GM13976 (cell line): ENCODE measurements at regions not wholly inside any gene's neighbourhood (a gene's known extent, or its start where the extent isn't known, plus 50 kb on each side); places are given as distances from the start of the nearest gene placed in this dataset.

Experiments used
- DNase-seq: peaks from one replicate; pipeline ENCODE4 v3.0.0; 2012; ENCODE audit warnings: low spot score
- in situ Hi-C: fragments of 300-500 bp; cut with MboI; formaldehyde crosslinking; loops from one replicate; pipeline ENCODE4 v1.12.0; 2022; ENCODE audit warnings: low sequenced_read_pairs, mixed read lengths, inconsistent platforms; ENCODE audit not compliant: unreplicated experiment
- TF ChIP-seq, protein P1 (sequence below): IDR thresholded peaks from 2 replicates; pipeline ENCODE4 v1.5.1; 2012; ENCODE audit warnings: borderline replicate concordance, mild to moderate bottlenecking; ENCODE audit not compliant: insufficient read depth; ENCODE audit errors: extremely low read depth, missing control alignments, control extremely low read depth

DNA sequence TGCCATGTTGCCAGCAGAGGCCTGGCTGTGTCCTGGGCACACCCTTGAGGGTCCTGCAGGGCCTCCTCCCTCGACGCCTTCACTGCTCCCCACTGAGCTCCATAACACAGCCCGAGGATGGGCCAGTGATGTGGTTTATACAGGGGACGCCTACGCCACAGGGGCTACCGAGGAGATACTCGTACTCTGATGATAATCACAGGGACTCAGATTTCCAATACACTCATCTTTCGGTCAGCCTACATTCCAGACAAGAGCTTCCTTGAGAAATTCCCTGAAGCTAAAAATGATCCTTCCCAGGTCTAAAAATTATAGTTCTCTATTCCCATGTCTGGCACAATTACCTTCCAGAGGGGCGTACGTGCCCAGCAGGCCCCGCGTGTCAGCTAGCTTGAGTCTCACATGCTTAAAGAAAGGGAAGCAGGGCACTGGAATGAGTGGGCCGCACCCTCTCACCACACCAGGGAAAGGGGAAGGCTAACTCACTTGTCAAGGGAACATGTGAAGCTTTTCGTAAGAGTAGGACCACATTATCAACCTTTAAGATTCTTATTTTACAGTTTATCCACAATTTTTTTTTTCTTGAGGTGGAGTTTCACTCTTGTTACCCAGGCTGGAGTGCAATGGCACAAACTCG lies 159.5 kb upstream of the NDUFV2 start:
- TF ChIP-seq, protein P1, sequence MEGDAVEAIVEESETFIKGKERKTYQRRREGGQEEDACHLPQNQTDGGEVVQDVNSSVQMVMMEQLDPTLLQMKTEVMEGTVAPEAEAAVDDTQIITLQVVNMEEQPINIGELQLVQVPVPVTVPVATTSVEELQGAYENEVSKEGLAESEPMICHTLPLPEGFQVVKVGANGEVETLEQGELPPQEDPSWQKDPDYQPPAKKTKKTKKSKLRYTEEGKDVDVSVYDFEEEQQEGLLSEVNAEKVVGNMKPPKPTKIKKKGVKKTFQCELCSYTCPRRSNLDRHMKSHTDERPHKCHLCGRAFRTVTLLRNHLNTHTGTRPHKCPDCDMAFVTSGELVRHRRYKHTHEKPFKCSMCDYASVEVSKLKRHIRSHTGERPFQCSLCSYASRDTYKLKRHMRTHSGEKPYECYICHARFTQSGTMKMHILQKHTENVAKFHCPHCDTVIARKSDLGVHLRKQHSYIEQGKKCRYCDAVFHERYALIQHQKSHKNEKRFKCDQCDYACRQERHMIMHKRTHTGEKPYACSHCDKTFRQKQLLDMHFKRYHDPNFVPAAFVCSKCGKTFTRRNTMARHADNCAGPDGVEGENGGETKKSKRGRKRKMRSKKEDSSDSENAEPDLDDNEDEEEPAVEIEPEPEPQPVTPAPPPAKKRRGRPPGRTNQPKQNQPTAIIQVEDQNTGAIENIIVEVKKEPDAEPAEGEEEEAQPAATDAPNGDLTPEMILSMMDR: no peak
- in situ Hi-C loops: no loop called here
- DNase-seq: no peak

DNA sequence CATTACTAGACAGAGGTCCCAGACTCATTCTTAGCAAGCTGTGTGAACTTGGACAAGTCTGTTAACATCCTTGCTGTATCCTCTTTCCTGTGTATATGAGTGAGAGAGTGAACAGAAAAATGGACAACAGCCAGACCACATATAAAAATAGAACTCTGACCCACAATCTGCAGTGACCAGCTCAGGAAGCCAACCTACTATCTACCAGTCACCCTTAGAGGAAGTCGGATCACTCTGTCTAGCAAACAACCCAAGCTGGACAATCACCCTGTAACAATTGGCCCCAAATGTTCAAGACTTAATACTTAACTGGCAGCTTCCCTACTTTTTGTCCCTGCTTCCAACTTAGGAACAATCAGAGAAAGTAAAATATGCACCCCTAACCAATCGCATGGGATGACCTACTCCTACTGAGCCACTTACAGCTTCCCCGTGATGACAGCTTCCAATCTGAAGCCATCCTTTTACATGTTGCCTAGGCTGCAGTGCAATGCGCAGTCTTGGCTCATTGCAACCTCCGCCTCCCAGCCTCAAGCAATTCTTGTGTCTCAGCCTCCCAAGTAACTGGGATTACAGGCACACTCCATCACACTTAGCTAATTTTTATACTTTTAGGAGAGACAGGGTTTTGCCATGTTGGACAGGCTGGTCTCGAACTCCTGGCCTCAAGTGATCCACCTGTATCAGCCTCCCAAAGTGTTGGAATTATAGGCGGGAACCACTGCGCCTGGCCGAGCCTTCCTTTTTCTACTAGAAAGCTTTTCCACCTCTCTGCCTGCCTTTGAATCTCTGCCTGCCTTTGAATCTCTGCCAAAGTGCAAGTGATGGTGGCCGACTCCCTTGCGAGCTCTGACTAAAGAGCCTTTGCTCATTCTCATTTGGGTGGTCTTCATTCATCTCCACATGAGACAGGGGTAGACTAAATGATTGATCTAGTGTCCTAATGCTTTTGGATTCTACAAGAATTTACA lies 158.3 kb upstream of the NDUFV2 start:
- in situ Hi-C loops: no loop called here
- TF ChIP-seq, protein P1: no peak
- no peak for DNase-seq

DNA sequence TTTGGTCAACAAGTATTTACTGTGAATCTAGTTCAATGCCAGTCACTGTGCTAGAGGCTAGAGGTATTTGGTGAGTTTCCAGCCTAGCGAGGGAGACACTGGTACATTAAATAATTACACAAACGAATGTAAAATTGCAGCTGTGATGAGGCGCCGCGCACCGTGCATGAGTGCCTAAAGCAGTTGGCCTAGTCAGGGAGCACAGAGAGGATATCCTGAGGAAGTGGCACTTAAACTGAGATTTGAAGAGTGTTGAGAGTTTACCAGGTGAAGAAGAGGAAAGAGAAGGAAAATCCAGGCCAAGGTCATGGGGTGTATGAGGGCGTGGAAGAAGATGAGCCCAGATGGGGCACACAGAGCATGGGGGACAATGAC lies 157.6 kb upstream of the NDUFV2 start:
- in situ Hi-C loops: no loop called here
- TF ChIP-seq, protein P1: no peak
- DNase-seq: no peak

DNA sequence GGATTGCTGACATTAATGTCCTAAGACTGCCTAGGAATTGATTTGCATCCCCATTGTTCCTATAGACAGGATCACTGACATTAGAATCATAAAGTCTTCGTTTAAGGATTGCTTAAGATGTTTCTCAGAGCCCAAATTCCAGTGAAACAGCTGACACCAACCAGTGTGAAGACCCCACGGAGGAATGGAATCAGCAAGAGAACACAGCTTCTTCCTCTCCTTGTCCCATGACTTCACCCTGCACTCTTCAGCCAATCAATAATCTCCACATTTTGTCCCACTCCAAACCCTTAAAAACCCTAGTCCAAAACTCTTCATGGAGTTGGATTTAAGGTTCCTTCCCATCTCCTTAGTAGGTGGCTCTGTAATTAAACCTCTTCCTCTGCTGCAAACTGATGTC lies 157.0 kb upstream of the NDUFV2 start:
- no peak for DNase-seq
- TF ChIP-seq, protein P1: no peak
- in situ Hi-C loops: no loop called here

DNA sequence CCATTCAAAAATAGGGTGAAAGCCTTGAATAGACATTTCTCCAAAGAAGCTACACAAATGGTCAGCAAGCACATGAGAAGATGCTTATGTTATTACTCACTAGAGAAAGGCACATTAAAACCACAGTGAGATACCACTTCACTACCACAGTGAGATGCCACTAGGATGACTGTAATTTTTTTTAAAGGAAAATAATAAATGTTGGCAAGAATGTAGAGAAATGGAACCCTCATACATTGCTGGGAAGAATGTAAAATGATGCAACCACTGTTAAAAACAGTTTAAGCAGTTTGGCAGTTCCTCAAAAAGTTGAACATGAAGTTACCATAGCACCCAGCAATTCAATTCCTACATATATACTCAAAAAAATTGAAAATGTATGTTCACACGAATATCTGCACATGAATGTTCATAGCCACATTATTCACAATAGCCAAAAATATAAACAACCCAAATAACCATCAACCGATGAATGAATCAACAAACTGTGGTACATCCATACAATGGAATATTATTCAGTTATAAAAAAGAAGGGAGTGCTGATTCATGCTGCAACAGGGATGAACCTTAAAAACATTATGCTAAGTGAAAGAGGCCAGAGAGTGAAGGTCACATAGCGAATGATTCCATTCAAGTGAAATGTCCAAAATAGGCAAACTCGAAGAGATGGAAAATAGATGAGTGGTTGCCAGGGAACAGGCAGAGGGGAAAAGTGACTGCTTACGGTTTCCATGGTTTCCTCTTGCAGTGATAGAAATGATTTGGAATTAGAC lies 156.2 kb upstream of the NDUFV2 start:
- DNase-seq: no peak
- in situ Hi-C loops: no loop called here
- TF ChIP-seq, protein P1: no peak

DNA sequence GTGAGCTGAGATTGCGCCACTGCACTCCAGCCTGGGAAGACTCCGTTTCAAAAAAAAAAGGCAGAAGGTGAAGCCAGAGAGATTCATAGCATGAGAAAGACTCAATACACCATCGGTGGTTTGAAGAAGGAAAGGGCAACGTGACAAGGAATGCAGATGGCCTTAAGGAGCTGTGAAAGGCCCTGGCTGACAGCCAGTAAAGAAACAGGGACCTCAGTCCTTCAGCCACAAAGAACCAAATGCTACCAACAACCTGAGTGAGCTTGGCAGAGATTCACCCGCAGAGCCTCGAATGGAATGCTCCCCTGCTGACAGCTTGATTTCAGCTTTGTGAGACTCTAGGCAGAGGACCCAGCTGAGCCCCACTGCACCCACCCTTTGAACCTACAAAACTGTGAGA lies 154.9 kb upstream of the NDUFV2 start:
- TF ChIP-seq, protein P1: no peak
- in situ Hi-C loops: no loop called here
- DNase-seq: no peak
